ENCODE measurements at regions not wholly inside any gene's neighbourhood (a gene's known extent, or its start where the extent isn't known, plus 50 kb on each side); places are given as distances from the start of the nearest gene placed in this dataset.

DNA sequence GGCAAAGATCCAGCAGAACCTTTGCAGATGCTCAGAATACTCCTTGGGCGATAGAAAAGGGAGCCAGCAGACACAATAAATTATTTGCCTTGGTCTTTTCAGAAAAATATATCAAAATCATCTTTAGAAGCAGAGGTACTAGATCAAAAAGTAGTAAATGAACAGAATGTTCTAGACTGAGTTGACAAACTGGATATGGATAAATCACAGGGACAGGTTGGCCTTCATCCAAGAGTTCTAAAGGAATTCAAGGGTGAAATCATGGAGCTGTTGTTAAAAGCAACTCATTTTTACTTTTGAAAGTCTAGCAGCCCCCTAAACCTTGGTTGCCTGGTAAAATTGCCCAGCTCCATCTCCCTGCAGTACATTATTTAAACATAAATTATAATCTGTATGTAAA lies 99.1 kb downstream of the PLCE1 start:
- Histone ChIP-seq H3K9me3 (no peaks in the 10 kb centered on the region), H3K4me1 (peaks cover 34% of the 10 kb centered on the region), H3K27ac (peak overlapping the region in 1 of 2 experiments; percentile 52; a peak in 2 of 6 replicates), H3K4me2 (peak overlapping the region; percentile 5; the same call in 1 of the 3 replicates), H3K4me3 (no peak overlapping the region)
- CTCF ChIA-PET, result interaction anchor here (1.6 kb wide), 1 partner anchor 16 kb away, joined by 5 read pairs; no protein-coding TSS in a partner anchor
- ATAC-seq (no peak), DNase-seq (ENCODE audit: low read depth in 1 of 2, low spot score in 1 of 2) (no peak), FAIRE-seq (no peak)
- WGBS (ENCODE audit: missing lambda C conversion rate), result 95% methylated on average over 1 of the region's 1 CpG
- TF ChIP-seq, protein P1, sequence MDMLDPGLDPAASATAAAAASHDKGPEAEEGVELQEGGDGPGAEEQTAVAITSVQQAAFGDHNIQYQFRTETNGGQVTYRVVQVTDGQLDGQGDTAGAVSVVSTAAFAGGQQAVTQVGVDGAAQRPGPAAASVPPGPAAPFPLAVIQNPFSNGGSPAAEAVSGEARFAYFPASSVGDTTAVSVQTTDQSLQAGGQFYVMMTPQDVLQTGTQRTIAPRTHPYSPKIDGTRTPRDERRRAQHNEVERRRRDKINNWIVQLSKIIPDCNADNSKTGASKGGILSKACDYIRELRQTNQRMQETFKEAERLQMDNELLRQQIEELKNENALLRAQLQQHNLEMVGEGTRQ (IDR thresholded peaks at IDR 0.05), result no peak
- TF ChIP-seq RARB (CRISPR knock-in tag; IDR thresholded peaks at IDR 0.05), result no peak
- TF ChIP-seq CHD2 (IDR thresholded peaks at IDR 0.05; ENCODE audit: low read length, partially characterized antibody), result no peak
- TF ChIP-seq MAZ (IDR thresholded peaks at IDR 0.05; ENCODE audit: borderline replicate concordance, low read depth, low read length), result no peak
- TF ChIP-seq TP53 (CRISPR knock-in tag; IDR thresholded peaks at IDR 0.05), result no peak
- TF ChIP-seq PHF8 (IDR thresholded peaks at IDR 0.05; ENCODE audit: borderline replicate concordance, low read depth), result no peak
- no peak for TF ChIP-seq BHLHE40 (IDR thresholded peaks at IDR 0.05; ENCODE audit: low read depth, low read length)
- TF ChIP-seq, protein P2, sequence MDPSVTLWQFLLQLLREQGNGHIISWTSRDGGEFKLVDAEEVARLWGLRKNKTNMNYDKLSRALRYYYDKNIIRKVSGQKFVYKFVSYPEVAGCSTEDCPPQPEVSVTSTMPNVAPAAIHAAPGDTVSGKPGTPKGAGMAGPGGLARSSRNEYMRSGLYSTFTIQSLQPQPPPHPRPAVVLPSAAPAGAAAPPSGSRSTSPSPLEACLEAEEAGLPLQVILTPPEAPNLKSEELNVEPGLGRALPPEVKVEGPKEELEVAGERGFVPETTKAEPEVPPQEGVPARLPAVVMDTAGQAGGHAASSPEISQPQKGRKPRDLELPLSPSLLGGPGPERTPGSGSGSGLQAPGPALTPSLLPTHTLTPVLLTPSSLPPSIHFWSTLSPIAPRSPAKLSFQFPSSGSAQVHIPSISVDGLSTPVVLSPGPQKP (IDR thresholded peaks at IDR 0.05; ENCODE audit: low read depth, low read length), result no peak
- TF ChIP-seq POLR2AphosphoS2 (conservative IDR thresholded peaks at IDR 0.05; ENCODE audit: low read length), result no peak
- TF ChIP-seq, protein P3, sequence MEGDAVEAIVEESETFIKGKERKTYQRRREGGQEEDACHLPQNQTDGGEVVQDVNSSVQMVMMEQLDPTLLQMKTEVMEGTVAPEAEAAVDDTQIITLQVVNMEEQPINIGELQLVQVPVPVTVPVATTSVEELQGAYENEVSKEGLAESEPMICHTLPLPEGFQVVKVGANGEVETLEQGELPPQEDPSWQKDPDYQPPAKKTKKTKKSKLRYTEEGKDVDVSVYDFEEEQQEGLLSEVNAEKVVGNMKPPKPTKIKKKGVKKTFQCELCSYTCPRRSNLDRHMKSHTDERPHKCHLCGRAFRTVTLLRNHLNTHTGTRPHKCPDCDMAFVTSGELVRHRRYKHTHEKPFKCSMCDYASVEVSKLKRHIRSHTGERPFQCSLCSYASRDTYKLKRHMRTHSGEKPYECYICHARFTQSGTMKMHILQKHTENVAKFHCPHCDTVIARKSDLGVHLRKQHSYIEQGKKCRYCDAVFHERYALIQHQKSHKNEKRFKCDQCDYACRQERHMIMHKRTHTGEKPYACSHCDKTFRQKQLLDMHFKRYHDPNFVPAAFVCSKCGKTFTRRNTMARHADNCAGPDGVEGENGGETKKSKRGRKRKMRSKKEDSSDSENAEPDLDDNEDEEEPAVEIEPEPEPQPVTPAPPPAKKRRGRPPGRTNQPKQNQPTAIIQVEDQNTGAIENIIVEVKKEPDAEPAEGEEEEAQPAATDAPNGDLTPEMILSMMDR (IDR thresholded peaks at IDR 0.05), result no peak
- TF ChIP-seq HOXB13 (CRISPR knock-in tag; IDR thresholded peaks at IDR 0.05; ENCODE audit: low read depth), result no peak
- TF ChIP-seq HOXA7 (CRISPR knock-in tag; IDR thresholded peaks at IDR 0.05), result no peak
- TF ChIP-seq, protein P4, sequence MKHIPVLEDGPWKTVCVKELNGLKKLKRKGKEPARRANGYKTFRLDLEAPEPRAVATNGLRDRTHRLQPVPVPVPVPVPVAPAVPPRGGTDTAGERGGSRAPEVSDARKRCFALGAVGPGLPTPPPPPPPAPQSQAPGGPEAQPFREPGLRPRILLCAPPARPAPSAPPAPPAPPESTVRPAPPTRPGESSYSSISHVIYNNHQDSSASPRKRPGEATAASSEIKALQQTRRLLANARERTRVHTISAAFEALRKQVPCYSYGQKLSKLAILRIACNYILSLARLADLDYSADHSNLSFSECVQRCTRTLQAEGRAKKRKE (CRISPR knock-in tag; IDR thresholded peaks at IDR 0.05; ENCODE audit: low read depth), result no peak
- no peak for TF ChIP-seq SREBF2 (IDR thresholded peaks at IDR 0.05)
- no peak for TF ChIP-seq CEBPB (IDR thresholded peaks at IDR 0.05)
- POLR2A ChIA-PET, result no interaction called here

DNA sequence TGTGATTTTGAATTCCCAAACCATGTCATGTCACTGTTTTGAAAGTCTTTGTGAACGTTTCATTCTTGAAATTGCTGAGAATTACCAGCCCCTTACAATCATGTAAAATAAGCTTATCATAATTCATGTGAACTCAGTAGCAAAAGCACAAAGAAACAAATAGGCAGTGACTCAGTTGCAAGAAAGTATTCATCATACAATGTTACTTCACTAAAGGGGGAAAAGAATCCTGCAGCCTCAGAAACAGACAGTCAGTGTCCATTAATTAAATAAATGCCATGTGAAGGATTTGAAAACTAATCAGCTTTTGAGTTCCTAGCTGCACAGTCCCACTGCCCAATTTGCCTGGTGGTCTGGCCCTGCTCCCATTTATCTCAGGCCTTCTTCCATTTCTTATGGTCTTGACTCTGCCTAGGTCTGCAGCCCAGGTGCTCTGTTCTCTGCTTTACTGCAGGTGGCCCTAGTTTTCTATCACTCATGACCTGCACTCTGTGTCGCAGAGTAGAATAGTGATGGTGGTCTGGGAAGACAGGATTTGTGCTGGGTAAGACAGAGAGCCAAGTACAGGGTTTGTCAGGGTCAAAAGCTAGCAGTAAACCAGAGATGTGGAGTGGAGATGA lies 99.7 kb downstream of the PLCE1 start:
- no peak for FAIRE-seq
- CTCF ChIA-PET, result interaction anchor here (0.6 to 1.6 kb wide), 4 partner anchors 17 to 227 kb away, joined by 3 to 5 read pairs (median 4); no protein-coding TSS in a partner anchor
- TF ChIP-seq POLR2AphosphoS2 (conservative IDR thresholded peaks at IDR 0.05; ENCODE audit: low read length) (no peak), CBX8 (IDR thresholded peaks at IDR 0.05) (no peak), ZFP36 (IDR thresholded peaks at IDR 0.05; ENCODE audit: borderline replicate concordance, partially characterized antibody) (no peak), SREBF2 (IDR thresholded peaks at IDR 0.05) (no peak), JUNB (IDR thresholded peaks at IDR 0.05) (no peak), BHLHE40 (IDR thresholded peaks at IDR 0.05; ENCODE audit: low read depth, low read length) (no peak), NPAS2 (CRISPR knock-in tag; IDR thresholded peaks at IDR 0.05; ENCODE audit: borderline replicate concordance) (no peak), HOXB13 (CRISPR knock-in tag; IDR thresholded peaks at IDR 0.05; ENCODE audit: low read depth) (no peak), EHMT2 (IDR thresholded peaks at IDR 0.05; ENCODE audit: low read depth) (no peak), SMC3 (IDR thresholded peaks at IDR 0.05) (no peak), POLR2A (IDR thresholded peaks at IDR 0.05; ENCODE audit: low read length) (no peak), CBX2 (IDR thresholded peaks at IDR 0.05; ENCODE audit: borderline replicate concordance, low read depth) (no peak)
- TF ChIP-seq, protein P5, sequence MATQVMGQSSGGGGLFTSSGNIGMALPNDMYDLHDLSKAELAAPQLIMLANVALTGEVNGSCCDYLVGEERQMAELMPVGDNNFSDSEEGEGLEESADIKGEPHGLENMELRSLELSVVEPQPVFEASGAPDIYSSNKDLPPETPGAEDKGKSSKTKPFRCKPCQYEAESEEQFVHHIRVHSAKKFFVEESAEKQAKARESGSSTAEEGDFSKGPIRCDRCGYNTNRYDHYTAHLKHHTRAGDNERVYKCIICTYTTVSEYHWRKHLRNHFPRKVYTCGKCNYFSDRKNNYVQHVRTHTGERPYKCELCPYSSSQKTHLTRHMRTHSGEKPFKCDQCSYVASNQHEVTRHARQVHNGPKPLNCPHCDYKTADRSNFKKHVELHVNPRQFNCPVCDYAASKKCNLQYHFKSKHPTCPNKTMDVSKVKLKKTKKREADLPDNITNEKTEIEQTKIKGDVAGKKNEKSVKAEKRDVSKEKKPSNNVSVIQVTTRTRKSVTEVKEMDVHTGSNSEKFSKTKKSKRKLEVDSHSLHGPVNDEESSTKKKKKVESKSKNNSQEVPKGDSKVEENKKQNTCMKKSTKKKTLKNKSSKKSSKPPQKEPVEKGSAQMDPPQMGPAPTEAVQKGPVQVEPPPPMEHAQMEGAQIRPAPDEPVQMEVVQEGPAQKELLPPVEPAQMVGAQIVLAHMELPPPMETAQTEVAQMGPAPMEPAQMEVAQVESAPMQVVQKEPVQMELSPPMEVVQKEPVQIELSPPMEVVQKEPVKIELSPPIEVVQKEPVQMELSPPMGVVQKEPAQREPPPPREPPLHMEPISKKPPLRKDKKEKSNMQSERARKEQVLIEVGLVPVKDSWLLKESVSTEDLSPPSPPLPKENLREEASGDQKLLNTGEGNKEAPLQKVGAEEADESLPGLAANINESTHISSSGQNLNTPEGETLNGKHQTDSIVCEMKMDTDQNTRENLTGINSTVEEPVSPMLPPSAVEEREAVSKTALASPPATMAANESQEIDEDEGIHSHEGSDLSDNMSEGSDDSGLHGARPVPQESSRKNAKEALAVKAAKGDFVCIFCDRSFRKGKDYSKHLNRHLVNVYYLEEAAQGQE (IDR thresholded peaks at IDR 0.05), result no peak
- TF ChIP-seq, protein P6, sequence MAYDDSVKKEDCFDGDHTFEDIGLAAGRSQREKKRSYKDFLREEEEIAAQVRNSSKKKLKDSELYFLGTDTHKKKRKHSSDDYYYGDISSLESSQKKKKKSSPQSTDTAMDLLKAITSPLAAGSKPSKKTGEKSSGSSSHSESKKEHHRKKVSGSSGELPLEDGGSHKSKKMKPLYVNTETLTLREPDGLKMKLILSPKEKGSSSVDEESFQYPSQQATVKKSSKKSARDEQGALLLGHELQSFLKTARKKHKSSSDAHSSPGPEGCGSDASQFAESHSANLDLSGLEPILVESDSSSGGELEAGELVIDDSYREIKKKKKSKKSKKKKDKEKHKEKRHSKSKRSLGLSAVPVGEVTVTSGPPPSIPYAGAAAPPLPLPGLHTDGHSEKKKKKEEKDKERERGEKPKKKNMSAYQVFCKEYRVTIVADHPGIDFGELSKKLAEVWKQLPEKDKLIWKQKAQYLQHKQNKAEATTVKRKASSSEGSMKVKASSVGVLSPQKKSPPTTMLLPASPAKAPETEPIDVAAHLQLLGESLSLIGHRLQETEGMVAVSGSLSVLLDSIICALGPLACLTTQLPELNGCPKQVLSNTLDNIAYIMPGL (CRISPR knock-in tag; IDR thresholded peaks at IDR 0.05; ENCODE audit: borderline replicate concordance), result no peak

More for the DNA sequence above, 99.7 kb downstream of the PLCE1 start:
- no peak overlapping the region for H3K4me3 ChIP-seq
- H3K27ac ChIP-seq, result peak overlapping the region in 1 of 2 experiments; percentile 52; a peak in 1 of 6 replicates
- peaks cover 28% of the 10 kb centered on the region for H3K4me1 ChIP-seq
- ATAC-seq, result no peak
- peak overlapping the region; percentile 5; the same call in 1 of the 3 replicates for H3K4me2 ChIP-seq
- no peak for DNase-seq (ENCODE audit: low read depth in 1 of 2, low spot score in 1 of 2)
- POLR2A ChIA-PET, result no interaction called here
- 68% methylated on average over 2 of the region's 2 CpGs for WGBS (ENCODE audit: missing lambda C conversion rate)
- H3K9me3 ChIP-seq, result no peaks in the 10 kb centered on the region

Measured in A549 (cell line).